ENCODE measurements at regions not wholly inside any gene's neighbourhood (a gene's known extent, or its start where the extent isn't known, plus 50 kb on each side); places are given as distances from the start of the nearest gene placed in this dataset.

DNA sequence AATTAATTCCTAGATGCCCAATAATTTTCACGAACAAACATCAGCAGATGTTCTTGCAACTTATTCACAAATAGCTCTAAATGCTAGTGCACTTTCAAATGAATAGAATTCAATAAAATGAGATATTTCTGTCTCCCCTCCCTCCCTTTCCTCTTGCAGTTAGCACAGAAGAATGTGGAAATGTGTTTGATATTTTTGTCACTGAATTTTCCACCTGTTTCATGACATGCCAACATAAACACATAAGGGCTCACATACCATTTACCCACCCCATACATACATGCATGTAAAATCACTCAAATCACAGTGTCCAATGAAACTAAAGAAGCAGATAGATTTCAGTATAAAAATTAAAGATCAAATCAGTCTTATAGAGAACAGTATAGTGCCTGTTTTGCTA lies 746.9 kb upstream of the MARCKS start:
- TF ChIP-seq EP300 (IDR thresholded peaks at IDR 0.05): no peak
- TF ChIP-seq, protein P1, sequence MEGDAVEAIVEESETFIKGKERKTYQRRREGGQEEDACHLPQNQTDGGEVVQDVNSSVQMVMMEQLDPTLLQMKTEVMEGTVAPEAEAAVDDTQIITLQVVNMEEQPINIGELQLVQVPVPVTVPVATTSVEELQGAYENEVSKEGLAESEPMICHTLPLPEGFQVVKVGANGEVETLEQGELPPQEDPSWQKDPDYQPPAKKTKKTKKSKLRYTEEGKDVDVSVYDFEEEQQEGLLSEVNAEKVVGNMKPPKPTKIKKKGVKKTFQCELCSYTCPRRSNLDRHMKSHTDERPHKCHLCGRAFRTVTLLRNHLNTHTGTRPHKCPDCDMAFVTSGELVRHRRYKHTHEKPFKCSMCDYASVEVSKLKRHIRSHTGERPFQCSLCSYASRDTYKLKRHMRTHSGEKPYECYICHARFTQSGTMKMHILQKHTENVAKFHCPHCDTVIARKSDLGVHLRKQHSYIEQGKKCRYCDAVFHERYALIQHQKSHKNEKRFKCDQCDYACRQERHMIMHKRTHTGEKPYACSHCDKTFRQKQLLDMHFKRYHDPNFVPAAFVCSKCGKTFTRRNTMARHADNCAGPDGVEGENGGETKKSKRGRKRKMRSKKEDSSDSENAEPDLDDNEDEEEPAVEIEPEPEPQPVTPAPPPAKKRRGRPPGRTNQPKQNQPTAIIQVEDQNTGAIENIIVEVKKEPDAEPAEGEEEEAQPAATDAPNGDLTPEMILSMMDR (IDR thresholded peaks at IDR 0.05): no peak
- TF ChIP-seq POLR2AphosphoS5 (IDR thresholded peaks at IDR 0.05): no peak
